ENCODE measurements at regions not wholly inside any gene's neighbourhood (a gene's known extent, or its start where the extent isn't known, plus 50 kb on each side); places are given as distances from the start of the nearest gene placed in this dataset.

DNA sequence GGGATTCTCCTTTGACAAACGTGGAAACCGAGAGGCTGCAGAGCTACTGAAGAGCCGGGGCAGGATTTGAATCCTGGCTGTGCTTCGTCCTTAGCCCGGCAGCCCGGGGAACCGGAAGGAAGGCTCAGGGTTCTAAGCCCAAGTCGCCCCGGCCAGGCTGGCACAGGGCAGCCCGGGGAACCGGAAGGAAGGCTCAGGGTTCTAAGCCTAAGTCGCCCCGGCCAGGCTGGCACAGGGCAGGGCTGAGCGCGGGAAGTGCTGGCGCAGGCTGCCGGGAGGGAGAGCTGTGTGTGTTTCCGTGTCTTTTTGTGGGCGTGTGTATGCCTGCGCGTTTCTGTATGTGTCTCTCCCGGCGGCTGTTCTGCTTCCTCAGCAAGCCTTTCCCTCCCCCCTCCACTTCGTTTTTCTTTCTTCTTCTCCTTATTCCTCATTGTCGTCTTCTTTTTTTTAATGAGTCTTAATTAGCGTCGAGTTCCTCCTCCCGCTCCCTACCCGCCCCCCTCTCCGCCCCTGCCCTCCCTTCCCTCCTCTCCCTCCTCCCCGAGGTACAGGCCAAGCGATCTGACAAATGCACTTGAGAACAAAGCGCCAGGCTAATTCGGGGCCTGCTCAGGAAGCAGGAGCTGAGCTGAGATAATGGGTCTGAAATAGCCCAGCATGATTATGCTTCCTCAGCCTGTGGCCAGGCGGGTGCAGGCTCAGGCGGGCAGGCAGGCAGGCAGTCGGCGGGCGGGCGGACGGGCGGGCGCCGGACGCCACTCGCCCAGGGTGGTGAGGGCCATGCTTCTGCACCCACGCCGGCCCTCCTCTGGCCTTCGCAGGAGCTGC lies 65.9 kb downstream of the EFNB1 start:
- TF ChIP-seq CTCF (IDR thresholded peaks at IDR 0.05; ENCODE audit: low read depth, low read length) (no peak), EZH2phosphoT487 (IDR thresholded peaks at IDR 0.05; ENCODE audit: low read depth) (no peak)

Measured in OCI-LY3 (cell line).